ENCODE measurements at regions not wholly inside any gene's neighbourhood (a gene's known extent, or its start where the extent isn't known, plus 50 kb on each side); places are given as distances from the start of the nearest gene placed in this dataset.

GRCh38 chr7:142560166-142560565 lies 189.1 kb upstream of the PRSS1 start:
- in situ Hi-C loops (cut with HindIII; ENCODE audit: low pct_ligation_motif_present, low pct_unique_long_range_greater_than_20kb, low sequenced_read_pairs), result no loop called here
- no peak for DNase-seq

- peak; percentile 91 for DNase-seq
- in situ Hi-C loops (cut with HindIII; ENCODE audit: low pct_ligation_motif_present, low pct_unique_long_range_greater_than_20kb, low sequenced_read_pairs), result no loop called here
These were observed 191.2 kb upstream of the PRSS1 start for GRCh38 chr7:142557971-142558582.

GRCh38 chr7:142556740-142557139 lies 192.5 kb upstream of the PRSS1 start:
- in situ Hi-C loops (cut with HindIII; ENCODE audit: low pct_ligation_motif_present, low pct_unique_long_range_greater_than_20kb, low sequenced_read_pairs), result no loop called here
- DNase-seq, result peak; percentile 99

- in situ Hi-C loops (cut with HindIII; ENCODE audit: low pct_ligation_motif_present, low pct_unique_long_range_greater_than_20kb, low sequenced_read_pairs), result no loop called here
- no peak for DNase-seq
These were observed 194.4 kb upstream of the PRSS1 start for GRCh38 chr7:142554560-142555532.

GRCh38 chr7:142553216-142553615 lies 196.1 kb upstream of the PRSS1 start:
- in situ Hi-C loops (cut with HindIII; ENCODE audit: low pct_ligation_motif_present, low pct_unique_long_range_greater_than_20kb, low sequenced_read_pairs), result no loop called here
- DNase-seq, result no peak

GRCh38 chr7:142548978-142549377 lies 200.3 kb upstream of the PRSS1 start:
- no peak for DNase-seq
- in situ Hi-C loops (cut with HindIII; ENCODE audit: low pct_ligation_motif_present, low pct_unique_long_range_greater_than_20kb, low sequenced_read_pairs), result no loop called here

- in situ Hi-C loops (cut with HindIII; ENCODE audit: low pct_ligation_motif_present, low pct_unique_long_range_greater_than_20kb, low sequenced_read_pairs), result no loop called here
- no peak for DNase-seq
These were observed 202.8 kb upstream of the PRSS1 start for GRCh38 chr7:142546452-142546851.

GRCh38 chr7:142542942-142543341 lies 206.3 kb upstream of the PRSS1 start:
- in situ Hi-C loops (cut with HindIII; ENCODE audit: low pct_ligation_motif_present, low pct_unique_long_range_greater_than_20kb, low sequenced_read_pairs), result no loop called here
- peak; percentile 33 for DNase-seq

GRCh38 chr7:142542105-142542504 lies 207.2 kb upstream of the PRSS1 start:
- no peak for DNase-seq
- in situ Hi-C loops (cut with HindIII; ENCODE audit: low pct_ligation_motif_present, low pct_unique_long_range_greater_than_20kb, low sequenced_read_pairs), result no loop called here

- in situ Hi-C loops (cut with HindIII; ENCODE audit: low pct_ligation_motif_present, low pct_unique_long_range_greater_than_20kb, low sequenced_read_pairs), result no loop called here
- DNase-seq, result no peak
These were observed 208.9 kb upstream of the PRSS1 start for GRCh38 chr7:142540371-142540770.

GRCh38 chr7:142539901-142540300 lies 209.4 kb upstream of the PRSS1 start:
- in situ Hi-C loops (cut with HindIII; ENCODE audit: low pct_ligation_motif_present, low pct_unique_long_range_greater_than_20kb, low sequenced_read_pairs), result no loop called here
- no peak for DNase-seq

- no peak for DNase-seq
- in situ Hi-C loops (cut with HindIII; ENCODE audit: low pct_ligation_motif_present, low pct_unique_long_range_greater_than_20kb, low sequenced_read_pairs), result no loop called here
These were observed 211.5 kb upstream of the PRSS1 start for GRCh38 chr7:142537760-142538159.

GRCh38 chr7:142535123-142535779 lies 214.0 kb upstream of the PRSS1 start:
- in situ Hi-C loops (cut with HindIII; ENCODE audit: low pct_ligation_motif_present, low pct_unique_long_range_greater_than_20kb, low sequenced_read_pairs), result no loop called here
- DNase-seq, result peak; percentile 88

GRCh38 chr7:142534726-142535122 lies 214.5 kb upstream of the PRSS1 start:
- in situ Hi-C loops (cut with HindIII; ENCODE audit: low pct_ligation_motif_present, low pct_unique_long_range_greater_than_20kb, low sequenced_read_pairs), result no loop called here

GRCh38 chr7:142533920-142534319 lies 215.4 kb upstream of the PRSS1 start:
- no peak for DNase-seq
- in situ Hi-C loops (cut with HindIII; ENCODE audit: low pct_ligation_motif_present, low pct_unique_long_range_greater_than_20kb, low sequenced_read_pairs), result no loop called here

More at GRCh38 chr7:142534726-142535122, 214.5 kb upstream of the PRSS1 start:
- no peak for DNase-seq

- in situ Hi-C loops (cut with HindIII; ENCODE audit: low pct_ligation_motif_present, low pct_unique_long_range_greater_than_20kb, low sequenced_read_pairs), result no loop called here
- no peak for DNase-seq
These were observed 219.7 kb upstream of the PRSS1 start for GRCh38 chr7:142529591-142529990.

- no peak for DNase-seq
- in situ Hi-C loops (cut with HindIII; ENCODE audit: low pct_ligation_motif_present, low pct_unique_long_range_greater_than_20kb, low sequenced_read_pairs), result no loop called here
These were observed 220.5 kb upstream of the PRSS1 start for GRCh38 chr7:142528608-142529408.

- DNase-seq, result no peak
- in situ Hi-C loops (cut with HindIII; ENCODE audit: low pct_ligation_motif_present, low pct_unique_long_range_greater_than_20kb, low sequenced_read_pairs), result no loop called here
These were observed 225.3 kb upstream of the PRSS1 start for GRCh38 chr7:142523821-142524460.
